H9 (cell line): ENCODE measurements at regions not wholly inside any gene's neighbourhood (a gene's known extent, or its start where the extent isn't known, plus 50 kb on each side); places are given as distances from the start of the nearest gene placed in this dataset.

Experiments
- DNase-seq: peaks from one replicate; pipeline ENCODE4 v3.0.0-alpha.2; 2017
- H2AFZ ChIP-seq: one replicate; pipeline ENCODE4 v1.6.1; 2013; ENCODE audit warnings: mild to moderate bottlenecking, low read length, control low read depth, moderate library complexity
- H2AK5ac ChIP-seq: 2 replicates; pipeline ENCODE4 v1.6.1; 2013; ENCODE audit warnings: low read length, control low read depth, mixed read lengths; ENCODE audit not compliant: insufficient read length
- H2BK120ac ChIP-seq: one replicate; pipeline ENCODE4 v1.6.1; 2013; ENCODE audit warnings: low read depth, mild to moderate bottlenecking, low read length, control low read depth, inconsistent platforms; ENCODE audit not compliant: poor library complexity, severe bottlenecking
- H2BK12ac ChIP-seq: 2 replicates; pipeline ENCODE4 v1.6.1; 2013; ENCODE audit warnings: low read length, control low read depth, mixed read lengths, low read depth; ENCODE audit not compliant: insufficient read length
- H2BK15ac ChIP-seq: 2 replicates; pipeline ENCODE4 v1.6.1; 2013; ENCODE audit warnings: low read depth, low read length, control low read depth
- H2BK20ac ChIP-seq: one replicate; pipeline ENCODE4 v1.6.1; 2013; ENCODE audit warnings: low read depth, mild to moderate bottlenecking, low read length, control low read depth, inconsistent platforms; ENCODE audit not compliant: poor library complexity, severe bottlenecking
- H2BK5ac ChIP-seq: 2 replicates; pipeline ENCODE4 v1.6.1; 2013; ENCODE audit warnings: low read length, control low read depth, mixed read lengths; ENCODE audit not compliant: insufficient read length
- H3K14ac ChIP-seq: 2 replicates; pipeline ENCODE4 v1.6.1; 2013; ENCODE audit warnings: low read length, control low read depth; ENCODE audit not compliant: insufficient read depth
- H3K18ac ChIP-seq: 2 replicates; pipeline ENCODE4 v1.6.1; 2013; ENCODE audit warnings: low read depth, mild to moderate bottlenecking, mixed read lengths, low read length, control low read depth; ENCODE audit not compliant: insufficient read length
- H3K23ac ChIP-seq: 2 replicates; pipeline ENCODE4 v1.6.1; 2013; ENCODE audit warnings: low read length, control low read depth, mixed read lengths, low read depth; ENCODE audit not compliant: insufficient read length
- H3K23me2 ChIP-seq: 2 replicates; pipeline ENCODE4 v1.6.1; 2013; ENCODE audit warnings: low read depth, mild to moderate bottlenecking, mixed read lengths, low read length, control low read depth; ENCODE audit not compliant: insufficient read length, poor library complexity, severe bottlenecking
- H3K27ac ChIP-seq: 2 replicates; pipeline ENCODE4 v1.5.1; 2013; ENCODE audit warnings: low read length, control low read depth, mixed read lengths, low read depth; ENCODE audit not compliant: insufficient read length
- H3K27me3 ChIP-seq: 2 replicates; pipeline ENCODE4 v1.6.1; 2013; ENCODE audit warnings: low read length, control low read depth, inconsistent platforms; ENCODE audit not compliant: insufficient read depth
- H3K4ac ChIP-seq: 2 replicates; pipeline ENCODE4 v1.6.1; 2013; ENCODE audit warnings: low read depth, mild to moderate bottlenecking, control low read depth, inconsistent platforms, low read length, moderate library complexity
- H3K4me1 ChIP-seq: 2 replicates; pipeline ENCODE4 v1.6.1; 2013; ENCODE audit warnings: low read length, control low read depth, inconsistent platforms; ENCODE audit not compliant: insufficient read depth
- H3K4me2 ChIP-seq: 2 replicates; pipeline ENCODE4 v1.6.1; 2013; ENCODE audit warnings: low read length, control low read depth, mixed read lengths; ENCODE audit not compliant: insufficient read length, insufficient read depth
- H3K56ac ChIP-seq: 2 replicates; pipeline ENCODE4 v1.6.1; 2013; ENCODE audit warnings: low read depth, mild to moderate bottlenecking, mixed read lengths, low read length, control low read depth; ENCODE audit not compliant: insufficient read length
- H3K79me1 ChIP-seq: 2 replicates; pipeline ENCODE4 v1.6.1; 2013; ENCODE audit warnings: low read depth, mild to moderate bottlenecking, moderate library complexity, low read length, control low read depth, inconsistent platforms; ENCODE audit not compliant: insufficient read depth, poor library complexity, severe bottlenecking
- H3K79me2 ChIP-seq: 2 replicates; pipeline ENCODE4 v1.6.1; 2013; ENCODE audit warnings: low read length, control low read depth, inconsistent platforms; ENCODE audit not compliant: insufficient read depth
- H3K9ac ChIP-seq: 2 replicates; pipeline ENCODE4 v1.6.1; 2013; ENCODE audit warnings: low read length, control low read depth, mixed read lengths; ENCODE audit not compliant: insufficient read length; ENCODE audit errors: extremely low read depth
- H3K9me3 ChIP-seq: one replicate; pipeline ENCODE4 v1.6.1; 2013; ENCODE audit warnings: low read depth, low read length, inconsistent platforms; ENCODE audit not compliant: control insufficient read depth
- H3T11ph ChIP-seq: one replicate; pipeline ENCODE4 v1.6.1; 2013; ENCODE audit warnings: mild to moderate bottlenecking, low read length, control low read depth, inconsistent platforms
- H4K20me1 ChIP-seq: one replicate; pipeline ENCODE4 v1.6.1; 2013; ENCODE audit not compliant: control insufficient read depth, insufficient read length, insufficient read depth
- H4K5ac ChIP-seq: 2 replicates; pipeline ENCODE4 v1.6.1; 2013; ENCODE audit warnings: low read depth, mild to moderate bottlenecking, mixed read lengths, low read length, control low read depth; ENCODE audit not compliant: insufficient read length
- H4K8ac ChIP-seq: replicated peaks from 2 replicates; pipeline ENCODE4 v1.6.1; 2013; ENCODE audit warnings: low read length, control low read depth, mixed read lengths, low read depth; ENCODE audit not compliant: insufficient read length
- H4K91ac ChIP-seq: 2 replicates; pipeline ENCODE4 v1.6.1; 2013; ENCODE audit warnings: low read depth, mild to moderate bottlenecking, moderate library complexity, mixed read lengths, low read length, control low read depth; ENCODE audit not compliant: insufficient read length
- H3K27ac Mint-ChIP-seq, 3 experiments: 2 replicates in 2 of 3; 3 replicates in 1 of 3; pipeline ENCODE4 v1.8.0; 2020 to 2021; ENCODE audit warnings: mixed read lengths in 3 of 3, mild to moderate bottlenecking in 1 of 3, moderate library complexity in 1 of 3
- H3K27me3 Mint-ChIP-seq: 2 replicates; pipeline ENCODE4 v1.8.0; 2021; ENCODE audit warnings: low read depth, mild to moderate bottlenecking, moderate library complexity, mixed read lengths
- H3K36me3 Mint-ChIP-seq, 3 experiments: 2 replicates in 2 of 3; 3 replicates in 1 of 3; pipeline ENCODE4 v1.8.0; 2020 to 2021; ENCODE audit warnings: low read depth in 3 of 3, mixed read lengths in 3 of 3; ENCODE audit not compliant: insufficient read depth in 1 of 3
- H3K4me1 Mint-ChIP-seq, 2 experiments: 2 replicates each; pipeline ENCODE4 v1.8.0; 2020; ENCODE audit warnings: mixed read lengths in 2 of 2
- H3K4me3 Mint-ChIP-seq, 2 experiments: 2 replicates in 1 of 2; 3 replicates in 1 of 2; pipeline ENCODE4 v1.8.0; 2020 to 2021; ENCODE audit warnings: mild to moderate bottlenecking in 2 of 2, mixed read lengths in 2 of 2, moderate library complexity in 1 of 2
- H3K9me3 Mint-ChIP-seq, 2 experiments: 2 replicates in 1 of 2; 3 replicates in 1 of 2; pipeline ENCODE4 v1.8.0; 2020; ENCODE audit warnings: mild to moderate bottlenecking in 2 of 2, mixed read lengths in 2 of 2, moderate library complexity in 1 of 2
- CTCF ChIP-seq: fragments of 200-600 bp; sonication (generic); conservative IDR thresholded peaks from 3 replicates; pipeline ENCODE4 v1.8.0; 2021; ENCODE audit warnings: antibody characterized with exemption, mild to moderate bottlenecking
- WGBS: extraction: QIAGEN DNeasy Blood & Tissue Kit; methylation state at CpG from one replicate; pipeline ENCODE4 v1.1.7; 2013; ENCODE audit warnings: missing lambda C conversion rate, low lambda C conversion rate, mixed read lengths; ENCODE audit not compliant: insufficient read length; ENCODE audit errors: extremely low coverage; 5-methylcytosine and 5-hydroxymethylcytosine counted together

DNA sequence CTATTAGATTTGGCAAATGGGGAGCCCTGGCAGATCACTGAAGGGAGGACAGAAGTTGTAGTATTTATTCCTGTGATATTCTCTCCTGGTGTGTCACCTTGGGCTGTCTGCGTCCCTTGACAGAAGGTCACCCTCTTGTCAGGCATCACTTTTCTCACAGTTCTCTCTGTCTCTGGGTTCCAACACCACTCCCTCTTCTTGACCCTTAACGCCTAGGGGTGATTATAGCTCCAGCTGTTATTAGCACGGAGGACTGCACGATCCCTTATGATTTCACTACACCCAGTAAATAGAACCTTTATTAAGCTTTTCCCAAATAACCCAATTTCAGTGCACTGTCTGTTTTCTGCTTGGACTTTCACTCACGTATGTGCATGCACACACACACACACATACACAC is 166.3 kb upstream of the TNP1 start:
- Histone ChIP-seq H3K27ac (no peak overlapping the region), H4K20me1 (no peaks in the 10 kb centered on the region), H3K23ac (no peak overlapping the region), H2BK120ac (no peak overlapping the region), H2BK5ac (no peak overlapping the region), H4K5ac (no peak overlapping the region), H2AFZ (no peak overlapping the region), H2AK5ac (no peak overlapping the region), H3K27me3 (no peaks in the 10 kb centered on the region), H3K18ac (no peak overlapping the region), H3K4me1 (no peaks in the 10 kb centered on the region), H3K9me3 (no peaks in the 10 kb centered on the region), H3K56ac (no peak overlapping the region), H3K4ac (no peak overlapping the region), H4K8ac (no peak overlapping the region), H2BK12ac (no peak overlapping the region), H2BK20ac (no peak overlapping the region), H3K79me2 (no peaks in the 10 kb centered on the region), H3K79me1 (no peaks in the 10 kb centered on the region), H4K91ac (no peak overlapping the region), H2BK15ac (no peak overlapping the region), H3K4me2 (no peak overlapping the region), H3K14ac (no peak overlapping the region), H3T11ph (no peak overlapping the region), H3K9ac (no peak overlapping the region), H3K23me2 (no peaks in the 10 kb centered on the region)
- peaks cover 11 to 18% of the 10 kb centered on the region in 2 experiments for H3K4me1 Mint-ChIP-seq
- WGBS, result no CpG with 5 or more reads among the region's 5 CpGs
- no peak for DNase-seq
- no peaks in the 10 kb centered on the region for H3K9me3 Mint-ChIP-seq
- no peak overlapping the region for H3K27ac Mint-ChIP-seq
- no peak overlapping the region for H3K4me3 Mint-ChIP-seq
- no peaks in the 10 kb centered on the region for H3K36me3 Mint-ChIP-seq
- TF ChIP-seq CTCF, result no peak
- H3K27me3 Mint-ChIP-seq, result peaks cover 20% of the 10 kb centered on the region
